ENCODE measurements at regions not wholly inside any gene's neighbourhood (a gene's known extent, or its start where the extent isn't known, plus 50 kb on each side); places are given as distances from the start of the nearest gene placed in this dataset.

- TF ChIP-seq CTCF (IDR thresholded peaks at IDR 0.05; ENCODE audit: borderline replicate concordance, extremely low read depth, low read length, poor library complexity, severe bottlenecking) (no peak), EZH2 (IDR thresholded peaks at IDR 0.05; ENCODE audit: borderline replicate concordance, low read depth, low read length, severe bottlenecking) (no peak)
- Histone ChIP-seq H3K27me3 (ENCODE audit: insufficient read depth, low read length, poor library complexity) (peaks cover 5% of the 10 kb centered on the region), H3K4me3 (ENCODE audit: low read depth in 1 of 2, low read length in 2 of 2) (no peak overlapping the region), H3K36me3 (ENCODE audit: insufficient read depth, low read length) (no peaks in the 10 kb centered on the region), H3K9ac (ENCODE audit: low read depth, low read length) (no peak overlapping the region), H4K20me1 (ENCODE audit: insufficient read depth, low read length) (peaks cover 15% of the 10 kb centered on the region), H3K4me2 (ENCODE audit: insufficient read depth, low read length) (no peak overlapping the region), H3K27ac (ENCODE audit: low read length) (no peak overlapping the region), H2AFZ (ENCODE audit: low read depth, low read length) (no peak overlapping the region), H3K79me2 (ENCODE audit: insufficient read depth, low read length) (no peaks in the 10 kb centered on the region), H3K4me1 (ENCODE audit: insufficient read depth, low read length) (no peaks in the 10 kb centered on the region), H3K9me3 (ENCODE audit: insufficient read depth, low read length, severe bottlenecking) (no peaks in the 10 kb centered on the region)
- no peak for ATAC-seq (ENCODE audit: insufficient read depth, low read depth)
- no peak for DNase-seq
Observed at GRCh38 chr11:70711095-70711910, 313.0 kb downstream of the CTTN start.

- TF ChIP-seq CTCF (IDR thresholded peaks at IDR 0.05; ENCODE audit: borderline replicate concordance, extremely low read depth, low read length, poor library complexity, severe bottlenecking) (no peak), EZH2 (IDR thresholded peaks at IDR 0.05; ENCODE audit: borderline replicate concordance, low read depth, low read length, severe bottlenecking) (no peak)
- Histone ChIP-seq H3K27me3 (ENCODE audit: insufficient read depth, low read length, poor library complexity) (peaks cover 5% of the 10 kb centered on the region), H3K9ac (ENCODE audit: low read depth, low read length) (no peak overlapping the region), H3K4me3 (ENCODE audit: low read depth in 1 of 2, low read length in 2 of 2) (no peak overlapping the region), H3K27ac (ENCODE audit: low read length) (no peak overlapping the region), H3K36me3 (ENCODE audit: insufficient read depth, low read length) (no peaks in the 10 kb centered on the region), H2AFZ (ENCODE audit: low read depth, low read length) (no peak overlapping the region), H4K20me1 (ENCODE audit: insufficient read depth, low read length) (peaks cover 15% of the 10 kb centered on the region), H3K4me1 (ENCODE audit: insufficient read depth, low read length) (no peaks in the 10 kb centered on the region), H3K9me3 (ENCODE audit: insufficient read depth, low read length, severe bottlenecking) (no peaks in the 10 kb centered on the region), H3K79me2 (ENCODE audit: insufficient read depth, low read length) (no peaks in the 10 kb centered on the region), H3K4me2 (ENCODE audit: insufficient read depth, low read length) (no peak overlapping the region)
- no peak for DNase-seq
- no peak for ATAC-seq (ENCODE audit: insufficient read depth, low read depth)
Observed at GRCh38 chr11:70711911-70712185, 313.5 kb downstream of the CTTN start.

- TF ChIP-seq CTCF (IDR thresholded peaks at IDR 0.05; ENCODE audit: borderline replicate concordance, extremely low read depth, low read length, poor library complexity, severe bottlenecking) (no peak), EZH2 (IDR thresholded peaks at IDR 0.05; ENCODE audit: borderline replicate concordance, low read depth, low read length, severe bottlenecking) (no peak)
- Histone ChIP-seq H2AFZ (ENCODE audit: low read depth, low read length) (no peak overlapping the region), H3K36me3 (ENCODE audit: insufficient read depth, low read length) (no peaks in the 10 kb centered on the region), H3K4me1 (ENCODE audit: insufficient read depth, low read length) (no peaks in the 10 kb centered on the region), H4K20me1 (ENCODE audit: insufficient read depth, low read length) (peaks cover 15% of the 10 kb centered on the region), H3K9me3 (ENCODE audit: insufficient read depth, low read length, severe bottlenecking) (no peaks in the 10 kb centered on the region), H3K4me3 (ENCODE audit: low read depth in 1 of 2, low read length in 2 of 2) (no peak overlapping the region), H3K79me2 (ENCODE audit: insufficient read depth, low read length) (no peaks in the 10 kb centered on the region), H3K27me3 (ENCODE audit: insufficient read depth, low read length, poor library complexity) (peaks cover 8% of the 10 kb centered on the region), H3K4me2 (ENCODE audit: insufficient read depth, low read length) (no peak overlapping the region), H3K9ac (ENCODE audit: low read depth, low read length) (no peak overlapping the region), H3K27ac (ENCODE audit: low read length) (no peak overlapping the region)
- ATAC-seq (ENCODE audit: insufficient read depth, low read depth) (no peak), DNase-seq (no peak)
Observed at GRCh38 chr11:70712471-70712870, 314.1 kb downstream of the CTTN start.
